ENCODE measurements at regions not wholly inside any gene's neighbourhood (a gene's known extent, or its start where the extent isn't known, plus 50 kb on each side); places are given as distances from the start of the nearest gene placed in this dataset.
"Not testable (repeated sequence)": the region's sequence is repeated elsewhere in the genome, so short reads cannot be mapped to it uniquely, and the experiment has no call there.

- not testable (repeated sequence) for DNase-seq
These were observed 407.6 kb downstream of the TUBA3C start for GRCh38 chr13:18773988-18774387.

- not testable (repeated sequence) for DNase-seq
These were observed 439.9 kb downstream of the TUBA3C start for GRCh38 chr13:18741696-18742095.

GRCh38 chr13:18739310-18739709 is 442.3 kb downstream of the TUBA3C start:
- no peak for DNase-seq

GRCh38 chr13:18738086-18738485 is 443.5 kb downstream of the TUBA3C start:
- not testable (repeated sequence) for DNase-seq

- DNase-seq: not testable (repeated sequence)
These were observed 454.5 kb downstream of the TUBA3C start for GRCh38 chr13:18727138-18727537.

GRCh38 chr13:18726524-18726923 is 455.1 kb downstream of the TUBA3C start:
- DNase-seq: not testable (repeated sequence)

- DNase-seq: not testable (repeated sequence)
These were observed 456.3 kb downstream of the TUBA3C start for GRCh38 chr13:18725242-18725822.

GRCh38 chr13:18714889-18715288 is 466.7 kb downstream of the TUBA3C start:
- DNase-seq: no peak

- not testable (repeated sequence) for DNase-seq
These were observed 471.0 kb downstream of the TUBA3C start for GRCh38 chr13:18710673-18711072.

- not testable (repeated sequence) for DNase-seq
These were observed 475.1 kb downstream of the TUBA3C start for GRCh38 chr13:18706538-18706937.

GRCh38 chr13:18702464-18703247 is 479.0 kb downstream of the TUBA3C start:
- not testable (repeated sequence) for DNase-seq

GRCh38 chr13:18698332-18698731 is 483.3 kb downstream of the TUBA3C start:
- DNase-seq: not testable (repeated sequence)

- DNase-seq: not testable (repeated sequence)
These were observed 483.8 kb downstream of the TUBA3C start for GRCh38 chr13:18697851-18698250.

GRCh38 chr13:18697221-18697620 is 484.4 kb downstream of the TUBA3C start:
- not testable (repeated sequence) for DNase-seq

GRCh38 chr13:18677403-18677802 is 504.2 kb downstream of the TUBA3C start:
- DNase-seq: not testable (repeated sequence)

- DNase-seq: not testable (repeated sequence)
These were observed 506.4 kb downstream of the TUBA3C start for GRCh38 chr13:18675268-18675667.

- not testable (repeated sequence) for DNase-seq
These were observed 507.8 kb downstream of the TUBA3C start for GRCh38 chr13:18673794-18674193.

GRCh38 chr13:18666585-18666984 is 515.0 kb downstream of the TUBA3C start:
- DNase-seq: not testable (repeated sequence)

- DNase-seq: not testable (repeated sequence)
These were observed 515.9 kb downstream of the TUBA3C start for GRCh38 chr13:18665716-18666115.

GRCh38 chr13:18665124-18665523 is 516.5 kb downstream of the TUBA3C start:
- DNase-seq: not testable (repeated sequence)

- DNase-seq: peak; percentile 5
These were observed 518.4 kb downstream of the TUBA3C start for GRCh38 chr13:18663222-18663621.

GRCh38 chr13:18643644-18644172 is 537.9 kb downstream of the TUBA3C start:
- DNase-seq: peak; percentile 19

GRCh38 chr13:18628928-18629327 is 552.7 kb downstream of the TUBA3C start:
- DNase-seq: not testable (repeated sequence)

GRCh38 chr13:18628428-18628827 is 553.2 kb downstream of the TUBA3C start:
- DNase-seq: no peak
